Lower leg skin (tissue), 4 donors: ENCODE measurements at regions not wholly inside any gene's neighbourhood (a gene's known extent, or its start where the extent isn't known, plus 50 kb on each side); places are given as distances from the start of the nearest gene placed in this dataset.

Experiments used
- DNase-seq, 2 donors: peaks; one replicate each; pipeline ENCODE4 v3.0.0-alpha.2; 2019; ENCODE audit warnings: low spot score in 2 of 2
- H3K4me3 ChIP-seq: fragments of 200-600 bp; sonication (generic); 2 replicates; pipeline ENCODE4 v1.5.1; 2017; ENCODE audit warnings: mild to moderate bottlenecking, low read depth; ENCODE audit not compliant: poor library complexity, severe bottlenecking
- POLR2A ChIP-seq, 2 donors: fragments of 450-650 bp; IDR thresholded peaks; one replicate each; pipeline ENCODE4 v1.6.1; 2016 to 2017; ENCODE audit warnings: antibody characterized with exemption in 2 of 2, mild to moderate bottlenecking in 1 of 2, moderate library complexity in 1 of 2
- WGBS, 2 donors: methylation state at CpG; one replicate each; pipeline ENCODE4 v1.1.5; 2018; 5-methylcytosine and 5-hydroxymethylcytosine counted together
- intact Hi-C: fragments of 100-400 bp; cut with DNase I; formaldehyde crosslinking; loops from one replicate; pipeline ENCODE4 v1.15.0; 2023; ENCODE audit warnings: low total_unique reads
- TF ChIP-seq, protein P1 (sequence below), 3 donors: fragments of 450-650 bp; IDR thresholded peaks; one replicate each; pipeline ENCODE4 v1.5.1; 2016; ENCODE audit warnings: antibody characterized with exemption in 3 of 3, mild to moderate bottlenecking in 3 of 3, moderate library complexity in 2 of 3

DNA sequence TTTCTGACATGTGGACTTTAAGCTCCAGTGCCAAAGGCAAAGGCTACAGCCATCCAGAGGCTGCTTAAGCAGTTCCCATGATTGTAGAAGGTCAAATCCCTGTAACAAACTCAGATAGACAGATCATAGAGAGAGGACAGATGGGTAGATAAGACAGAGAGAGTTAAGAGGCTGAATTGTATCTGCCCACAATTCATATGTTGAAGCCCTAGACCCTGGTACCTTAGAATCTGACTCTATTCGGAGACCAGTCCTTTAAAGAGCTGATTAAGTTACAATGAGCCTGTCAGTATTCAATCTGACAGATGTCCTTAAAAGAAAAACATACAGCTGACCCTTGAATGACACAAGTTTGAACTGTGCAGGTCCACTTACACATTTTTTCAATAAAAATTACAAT, 115.2 kb downstream of the RAP2A start:
- no peak for DNase-seq
- H3K4me3 ChIP-seq: no peak overlapping the region
- intact Hi-C loops: no loop called here
- 65 to 75% methylated on average over 1 of the region's 1 CpG for WGBS, 2 donors
- TF ChIP-seq, protein P1, sequence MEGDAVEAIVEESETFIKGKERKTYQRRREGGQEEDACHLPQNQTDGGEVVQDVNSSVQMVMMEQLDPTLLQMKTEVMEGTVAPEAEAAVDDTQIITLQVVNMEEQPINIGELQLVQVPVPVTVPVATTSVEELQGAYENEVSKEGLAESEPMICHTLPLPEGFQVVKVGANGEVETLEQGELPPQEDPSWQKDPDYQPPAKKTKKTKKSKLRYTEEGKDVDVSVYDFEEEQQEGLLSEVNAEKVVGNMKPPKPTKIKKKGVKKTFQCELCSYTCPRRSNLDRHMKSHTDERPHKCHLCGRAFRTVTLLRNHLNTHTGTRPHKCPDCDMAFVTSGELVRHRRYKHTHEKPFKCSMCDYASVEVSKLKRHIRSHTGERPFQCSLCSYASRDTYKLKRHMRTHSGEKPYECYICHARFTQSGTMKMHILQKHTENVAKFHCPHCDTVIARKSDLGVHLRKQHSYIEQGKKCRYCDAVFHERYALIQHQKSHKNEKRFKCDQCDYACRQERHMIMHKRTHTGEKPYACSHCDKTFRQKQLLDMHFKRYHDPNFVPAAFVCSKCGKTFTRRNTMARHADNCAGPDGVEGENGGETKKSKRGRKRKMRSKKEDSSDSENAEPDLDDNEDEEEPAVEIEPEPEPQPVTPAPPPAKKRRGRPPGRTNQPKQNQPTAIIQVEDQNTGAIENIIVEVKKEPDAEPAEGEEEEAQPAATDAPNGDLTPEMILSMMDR (IDR thresholded peaks at IDR 0.05): no peak
- no peak for TF ChIP-seq POLR2A (IDR thresholded peaks at IDR 0.05)

DNA sequence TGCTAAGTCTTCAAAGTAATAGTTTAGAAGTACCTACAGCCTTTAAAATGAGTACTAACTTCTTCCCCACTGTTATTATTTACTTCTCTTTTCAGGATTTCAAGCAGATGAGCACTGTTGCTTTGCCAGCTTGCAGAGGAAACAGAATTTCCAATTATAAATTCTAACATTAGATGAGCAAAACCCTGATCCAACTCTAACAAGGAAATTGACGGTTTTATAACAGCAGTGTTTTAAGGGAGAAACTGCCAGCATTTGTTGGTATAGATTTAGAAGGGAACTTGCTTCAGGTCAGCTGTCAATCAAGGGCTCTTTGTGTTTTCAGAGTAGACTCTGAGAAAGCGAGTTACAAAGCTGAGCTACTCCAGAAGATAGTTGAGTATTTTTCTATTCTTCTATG, 120.5 kb downstream of the RAP2A start:
- TF ChIP-seq, protein P1 (IDR thresholded peaks at IDR 0.05): no peak
- no peak for TF ChIP-seq POLR2A (IDR thresholded peaks at IDR 0.05)
- 52 to 64% methylated on average over 2 of the region's 2 CpGs for WGBS, 2 donors
- DNase-seq: no peak
- intact Hi-C loops: no loop called here
- H3K4me3 ChIP-seq: no peak overlapping the region

DNA sequence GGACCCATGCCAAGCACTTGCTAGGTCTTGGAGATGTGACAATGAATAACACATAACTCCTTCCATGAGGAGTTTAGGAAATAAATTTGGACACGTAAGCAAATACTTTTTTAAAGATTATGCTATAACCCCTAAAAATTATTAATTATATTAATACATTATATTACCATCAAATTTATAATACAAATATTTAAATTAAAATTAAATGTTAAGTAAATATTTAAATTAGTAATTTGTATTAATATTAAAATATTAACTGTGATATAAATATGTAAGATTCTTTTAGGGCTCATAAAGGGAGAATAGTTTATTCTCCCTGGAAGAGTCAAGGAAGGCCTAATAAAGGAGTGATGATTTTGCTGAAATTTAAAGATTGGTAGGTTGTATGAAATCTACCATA, 121.1 kb downstream of the RAP2A start:
- intact Hi-C loops: no loop called here
- no peak overlapping the region for H3K4me3 ChIP-seq
- WGBS, 2 donors: 85 to 92% methylated on average over 1 of the region's 1 CpG
- DNase-seq: no peak
- TF ChIP-seq, protein P1 (IDR thresholded peaks at IDR 0.05): no peak
- no peak for TF ChIP-seq POLR2A (IDR thresholded peaks at IDR 0.05)

DNA sequence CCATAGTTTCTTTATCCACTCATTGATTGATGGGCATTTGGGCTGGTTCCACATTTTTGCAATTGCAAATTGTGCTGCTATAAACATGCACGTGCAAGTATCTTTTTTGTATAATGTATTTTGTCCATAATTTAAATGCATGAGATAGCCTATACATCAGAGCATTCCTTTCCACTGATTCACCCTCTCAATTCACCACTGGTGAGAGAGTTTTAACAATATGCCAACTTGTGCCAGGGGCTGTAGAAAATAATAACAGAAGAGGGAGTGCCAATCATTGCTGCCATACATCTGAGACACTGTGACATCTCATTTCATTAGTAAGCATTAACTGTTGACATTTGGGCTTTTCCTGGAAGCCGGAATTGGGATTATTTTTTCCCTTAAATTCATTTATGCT, 125.1 kb downstream of the RAP2A start:
- intact Hi-C loops: no loop called here
- no peak for TF ChIP-seq POLR2A (IDR thresholded peaks at IDR 0.05)
- TF ChIP-seq, protein P1 (IDR thresholded peaks at IDR 0.05): no peak
- H3K4me3 ChIP-seq: no peak overlapping the region
- WGBS, 2 donors: 70 to 77% methylated on average over 2 of the region's 2 CpGs
- no peak for DNase-seq

DNA sequence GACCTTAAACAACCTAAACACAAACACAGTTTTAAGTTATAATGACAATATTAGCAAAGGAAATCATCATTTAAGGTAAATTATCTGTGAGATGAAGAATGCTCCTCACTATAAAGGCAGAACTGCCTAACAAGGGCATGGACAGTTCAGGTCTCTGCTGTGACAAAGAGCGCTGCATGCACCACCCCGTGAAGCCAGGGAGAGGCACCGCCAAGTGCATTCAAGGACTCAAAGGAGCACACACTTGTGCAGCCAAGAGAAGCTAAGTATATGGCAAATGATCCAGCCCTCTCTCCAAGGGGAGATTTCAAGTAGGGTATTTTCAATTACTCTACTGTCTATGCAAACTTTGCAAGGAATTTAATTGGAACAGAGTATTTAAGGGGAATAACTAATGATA, 126.0 kb downstream of the RAP2A start:
- no peak for DNase-seq
- H3K4me3 ChIP-seq: no peak overlapping the region
- intact Hi-C loops: no loop called here
- 88 to 91% methylated on average over 3 of the region's 3 CpGs for WGBS, 2 donors
- no peak for TF ChIP-seq POLR2A (IDR thresholded peaks at IDR 0.05)
- TF ChIP-seq, protein P1 (IDR thresholded peaks at IDR 0.05): no peak

DNA sequence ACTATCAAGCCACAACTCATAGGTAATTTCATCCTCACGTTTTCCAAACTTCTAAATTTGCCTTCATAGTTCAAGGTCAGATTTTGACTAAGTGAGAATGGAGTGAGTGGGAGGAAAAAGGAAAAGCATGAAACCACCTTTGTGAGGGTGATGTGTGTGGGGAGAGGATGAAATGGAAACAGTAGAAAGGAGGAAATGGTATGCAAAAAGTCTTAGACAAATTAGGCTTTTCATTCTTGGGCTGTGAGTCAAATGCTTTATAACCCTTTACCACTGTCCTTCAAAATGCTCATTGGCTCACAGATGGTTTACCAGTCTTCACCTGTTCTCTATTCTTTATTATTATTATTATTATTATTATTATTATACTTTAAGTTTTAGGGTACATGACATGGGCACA, 127.2 kb downstream of the RAP2A start:
- no peak for TF ChIP-seq POLR2A (IDR thresholded peaks at IDR 0.05)
- TF ChIP-seq, protein P1 (IDR thresholded peaks at IDR 0.05): no peak
- intact Hi-C loops: no loop called here
- no peak for DNase-seq
- no peak overlapping the region for H3K4me3 ChIP-seq
- 58 to 67% methylated on average over 1 of the region's 1 CpG for WGBS, 2 donors
